Stimulated activated naive CD8-positive, alpha-beta T cell treated with anti-CD3 and anti-CD28 coated beads, Interleukin-15, Interleukin-2, amounts not matched to agents 100 ng/mL and 50 ng/mL, for 24 hours (primary cell): ENCODE measurements at regions not wholly inside any gene's neighbourhood (a gene's known extent, or its start where the extent isn't known, plus 50 kb on each side); places are given as distances from the start of the nearest gene placed in this dataset.

Experiments used
- H3K27ac Mint-ChIP-seq: one replicate; pipeline ENCODE4 v1.8.0; 2021; ENCODE audit warnings: mild to moderate bottlenecking, mixed read lengths
- H3K27me3 Mint-ChIP-seq: one replicate; pipeline ENCODE4 v1.8.0; 2021; ENCODE audit warnings: mixed read lengths
- H3K36me3 Mint-ChIP-seq: one replicate; pipeline ENCODE4 v1.8.0; 2021; ENCODE audit warnings: low read depth, mixed read lengths
- H3K4me1 Mint-ChIP-seq: one replicate; pipeline ENCODE4 v1.8.0; 2021; ENCODE audit warnings: low read depth, mixed read lengths
- H3K4me3 Mint-ChIP-seq: one replicate; pipeline ENCODE4 v1.8.0; 2021; ENCODE audit warnings: mild to moderate bottlenecking, mixed read lengths
- H3K9me3 Mint-ChIP-seq: one replicate; pipeline ENCODE4 v1.8.0; 2021; ENCODE audit warnings: mixed read lengths

GRCh38 chr4:18247189-18247588 is 225.6 kb upstream of the LCORL start:
- Mint-ChIP-seq H3K27me3 (no peaks in the 10 kb centered on the region), H3K27ac (no peak overlapping the region), H3K4me3 (no peak overlapping the region), H3K36me3 (no peaks in the 10 kb centered on the region), H3K4me1 (no peaks in the 10 kb centered on the region), H3K9me3 (no peaks in the 10 kb centered on the region)

GRCh38 chr4:18242919-18243693 is 221.6 kb upstream of the LCORL start:
- Mint-ChIP-seq H3K4me1 (no peaks in the 10 kb centered on the region), H3K9me3 (no peaks in the 10 kb centered on the region), H3K27me3 (no peaks in the 10 kb centered on the region), H3K4me3 (no peak overlapping the region), H3K36me3 (no peaks in the 10 kb centered on the region), H3K27ac (no peak overlapping the region)

- Mint-ChIP-seq H3K27me3 (no peaks in the 10 kb centered on the region), H3K27ac (no peak overlapping the region), H3K4me1 (no peaks in the 10 kb centered on the region), H3K9me3 (no peaks in the 10 kb centered on the region), H3K4me3 (no peak overlapping the region), H3K36me3 (no peaks in the 10 kb centered on the region)
Measured at GRCh38 chr4:18241727-18242126, 220.2 kb upstream of the LCORL start.

- no peaks in the 10 kb centered on the region for H3K36me3 Mint-ChIP-seq
- no peak overlapping the region for H3K4me3 Mint-ChIP-seq
- H3K27me3 Mint-ChIP-seq: peaks cover 4% of the 10 kb centered on the region
- H3K9me3 Mint-ChIP-seq: peaks cover 4% of the 10 kb centered on the region
- H3K4me1 Mint-ChIP-seq: no peaks in the 10 kb centered on the region
- H3K27ac Mint-ChIP-seq: no peak overlapping the region
Measured at GRCh38 chr4:18234108-18234507, 212.6 kb upstream of the LCORL start.

GRCh38 chr4:18231726-18232125 is 210.2 kb upstream of the LCORL start:
- Mint-ChIP-seq H3K4me1 (no peaks in the 10 kb centered on the region), H3K27ac (no peak overlapping the region), H3K4me3 (no peak overlapping the region), H3K36me3 (no peaks in the 10 kb centered on the region), H3K9me3 (peaks cover 11% of the 10 kb centered on the region), H3K27me3 (peaks cover 4% of the 10 kb centered on the region)

- Mint-ChIP-seq H3K36me3 (no peaks in the 10 kb centered on the region), H3K4me3 (no peak overlapping the region), H3K27me3 (no peaks in the 10 kb centered on the region), H3K27ac (no peak overlapping the region), H3K9me3 (peaks cover 11% of the 10 kb centered on the region), H3K4me1 (no peaks in the 10 kb centered on the region)
Measured at GRCh38 chr4:18227880-18228279, 206.3 kb upstream of the LCORL start.

GRCh38 chr4:18214411-18215055 is 193.0 kb upstream of the LCORL start:
- Mint-ChIP-seq H3K27me3 (peaks cover 10% of the 10 kb centered on the region), H3K9me3 (peaks cover 3% of the 10 kb centered on the region), H3K4me3 (no peak overlapping the region), H3K27ac (no peak overlapping the region), H3K36me3 (no peaks in the 10 kb centered on the region), H3K4me1 (no peaks in the 10 kb centered on the region)

GRCh38 chr4:18213576-18214198 is 192.1 kb upstream of the LCORL start:
- Mint-ChIP-seq H3K36me3 (no peaks in the 10 kb centered on the region), H3K27me3 (peaks cover 10% of the 10 kb centered on the region), H3K27ac (no peak overlapping the region), H3K4me1 (no peaks in the 10 kb centered on the region), H3K9me3 (peaks cover 3% of the 10 kb centered on the region), H3K4me3 (no peak overlapping the region)

GRCh38 chr4:18209448-18209847 is 187.9 kb upstream of the LCORL start:
- Mint-ChIP-seq H3K9me3 (peaks cover 3% of the 10 kb centered on the region), H3K36me3 (no peaks in the 10 kb centered on the region), H3K4me1 (no peaks in the 10 kb centered on the region), H3K27me3 (peaks cover 10% of the 10 kb centered on the region), H3K4me3 (no peak overlapping the region), H3K27ac (no peak overlapping the region)

GRCh38 chr4:18203966-18204365 is 182.4 kb upstream of the LCORL start:
- Mint-ChIP-seq H3K9me3 (no peaks in the 10 kb centered on the region), H3K36me3 (no peaks in the 10 kb centered on the region), H3K4me1 (no peaks in the 10 kb centered on the region), H3K4me3 (no peak overlapping the region), H3K27me3 (peaks cover 8% of the 10 kb centered on the region), H3K27ac (no peak overlapping the region)

GRCh38 chr4:18202486-18202885 is 180.9 kb upstream of the LCORL start:
- H3K9me3 Mint-ChIP-seq: no peaks in the 10 kb centered on the region
- no peaks in the 10 kb centered on the region for H3K36me3 Mint-ChIP-seq
- H3K27me3 Mint-ChIP-seq: peaks cover 8% of the 10 kb centered on the region
- H3K27ac Mint-ChIP-seq: no peak overlapping the region
- H3K4me1 Mint-ChIP-seq: no peaks in the 10 kb centered on the region
- H3K4me3 Mint-ChIP-seq: no peak overlapping the region

- no peak overlapping the region for H3K27ac Mint-ChIP-seq
- H3K4me3 Mint-ChIP-seq: no peak overlapping the region
- no peaks in the 10 kb centered on the region for H3K9me3 Mint-ChIP-seq
- H3K4me1 Mint-ChIP-seq: no peaks in the 10 kb centered on the region
- no peaks in the 10 kb centered on the region for H3K36me3 Mint-ChIP-seq
- H3K27me3 Mint-ChIP-seq: peaks cover 8% of the 10 kb centered on the region
Measured at GRCh38 chr4:18201885-18202284, 180.3 kb upstream of the LCORL start.

GRCh38 chr4:18198653-18199052 is 177.1 kb upstream of the LCORL start:
- no peak overlapping the region for H3K4me3 Mint-ChIP-seq

GRCh38 chr4:18197467-18197866 is 175.9 kb upstream of the LCORL start:
- no peaks in the 10 kb centered on the region for H3K36me3 Mint-ChIP-seq
- H3K4me1 Mint-ChIP-seq: no peaks in the 10 kb centered on the region
- no peak overlapping the region for H3K4me3 Mint-ChIP-seq
- no peak overlapping the region for H3K27ac Mint-ChIP-seq
- H3K27me3 Mint-ChIP-seq: peaks cover 22% of the 10 kb centered on the region
- H3K9me3 Mint-ChIP-seq: no peaks in the 10 kb centered on the region

More at GRCh38 chr4:18198653-18199052, 177.1 kb upstream of the LCORL start:
- Mint-ChIP-seq H3K27me3 (peaks cover 20% of the 10 kb centered on the region), H3K4me1 (no peaks in the 10 kb centered on the region), H3K9me3 (no peaks in the 10 kb centered on the region), H3K27ac (no peak overlapping the region), H3K36me3 (no peaks in the 10 kb centered on the region)

GRCh38 chr4:18194278-18194677 is 172.7 kb upstream of the LCORL start:
- Mint-ChIP-seq H3K36me3 (no peaks in the 10 kb centered on the region), H3K27ac (no peak overlapping the region), H3K9me3 (no peaks in the 10 kb centered on the region), H3K4me1 (no peaks in the 10 kb centered on the region), H3K27me3 (peaks cover 17% of the 10 kb centered on the region), H3K4me3 (no peak overlapping the region)
